ENCODE measurements at regions not wholly inside any gene's neighbourhood (a gene's known extent, or its start where the extent isn't known, plus 50 kb on each side); places are given as distances from the start of the nearest gene placed in this dataset.

- TF ChIP-seq SPI1 (IDR thresholded peaks at IDR 0.05; ENCODE audit: low read depth, low read length) (no peak), POLR2A (IDR thresholded peaks at IDR 0.05; ENCODE audit: low read depth, low read length) (no peak)
Measured at GRCh38 chr22:49702068-49702397, 125.6 kb downstream of the BRD1 start.

Measured in GM12891 (cell line).